ENCODE measurements at regions not wholly inside any gene's neighbourhood (a gene's known extent, or its start where the extent isn't known, plus 50 kb on each side); places are given as distances from the start of the nearest gene placed in this dataset.

DNA sequence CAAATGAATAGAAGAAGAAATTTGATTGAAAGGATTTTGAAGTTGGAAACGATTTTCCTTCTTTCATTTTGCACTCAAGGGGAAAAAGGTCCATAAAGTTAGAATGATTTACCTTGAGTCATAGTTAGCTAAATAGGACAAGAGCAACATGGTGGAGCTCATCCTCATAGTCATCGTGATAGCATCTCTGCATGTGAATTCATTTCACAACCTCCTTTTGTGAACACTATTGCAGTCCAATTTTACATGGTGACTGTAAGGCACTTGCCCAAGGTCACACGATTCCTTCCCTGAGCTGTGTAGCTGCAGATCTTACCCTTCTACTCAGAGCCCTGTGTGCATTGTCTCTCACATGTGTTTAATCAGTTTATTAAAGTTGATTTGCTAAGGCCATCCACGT lies 359.8 kb upstream of the C2CD4B start:
- Histone ChIP-seq H3K4me3 (ENCODE audit: low read depth, low read length) (no peak overlapping the region), H3K27ac (ENCODE audit: low read depth, low read length) (no peak overlapping the region), H3K9me3 (ENCODE audit: control insufficient read depth, insufficient read depth, low read length) (no peaks in the 10 kb centered on the region), H3K36me3 (ENCODE audit: control insufficient read depth, insufficient read depth, low read length) (no peaks in the 10 kb centered on the region), H3K4me1 (ENCODE audit: control insufficient read depth, insufficient read depth, low read length) (peaks cover 3% of the 10 kb centered on the region), H3K27me3 (ENCODE audit: control insufficient read depth, insufficient read depth, low read length) (no peaks in the 10 kb centered on the region)
- no peak for DNase-seq (ENCODE audit: low read depth in 4 of 6, low spot score in 6 of 6)
- 90% methylated on average over 2 of the region's 4 CpGs for WGBS (ENCODE audit: insufficient coverage)

DNA sequence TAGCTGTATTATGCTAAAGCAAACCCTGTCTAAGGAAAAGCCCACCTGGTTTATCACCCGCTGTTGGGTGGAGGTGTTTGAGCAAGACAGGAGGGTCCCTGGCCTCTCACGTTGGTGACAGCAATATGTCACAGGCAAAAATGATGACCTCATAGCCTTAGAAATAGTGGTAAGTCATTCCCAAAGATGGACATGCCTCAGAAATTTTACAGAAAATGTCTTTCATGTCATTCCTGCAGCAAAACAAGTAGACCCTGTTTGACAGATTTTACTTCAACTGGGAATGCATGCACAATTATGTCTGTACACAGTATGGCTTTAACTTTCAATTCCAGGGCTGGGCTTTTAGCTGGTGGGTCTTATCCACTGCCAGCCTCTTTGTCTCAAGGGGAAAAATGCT lies 362.3 kb upstream of the C2CD4B start:
- H3K36me3 ChIP-seq (ENCODE audit: control insufficient read depth, insufficient read depth, low read length), result no peaks in the 10 kb centered on the region
- H3K4me1 ChIP-seq (ENCODE audit: control insufficient read depth, insufficient read depth, low read length), result peaks cover 2% of the 10 kb centered on the region
- no peak for DNase-seq (ENCODE audit: low read depth in 4 of 6, low spot score in 6 of 6)
- no peak overlapping the region for H3K4me3 ChIP-seq (ENCODE audit: low read depth, low read length)
- H3K9me3 ChIP-seq (ENCODE audit: control insufficient read depth, insufficient read depth, low read length), result no peaks in the 10 kb centered on the region
- no peaks in the 10 kb centered on the region for H3K27me3 ChIP-seq (ENCODE audit: control insufficient read depth, insufficient read depth, low read length)
- H3K27ac ChIP-seq (ENCODE audit: low read depth, low read length), result no peak overlapping the region
- 90% methylated on average over 2 of the region's 2 CpGs for WGBS (ENCODE audit: insufficient coverage)

DNA sequence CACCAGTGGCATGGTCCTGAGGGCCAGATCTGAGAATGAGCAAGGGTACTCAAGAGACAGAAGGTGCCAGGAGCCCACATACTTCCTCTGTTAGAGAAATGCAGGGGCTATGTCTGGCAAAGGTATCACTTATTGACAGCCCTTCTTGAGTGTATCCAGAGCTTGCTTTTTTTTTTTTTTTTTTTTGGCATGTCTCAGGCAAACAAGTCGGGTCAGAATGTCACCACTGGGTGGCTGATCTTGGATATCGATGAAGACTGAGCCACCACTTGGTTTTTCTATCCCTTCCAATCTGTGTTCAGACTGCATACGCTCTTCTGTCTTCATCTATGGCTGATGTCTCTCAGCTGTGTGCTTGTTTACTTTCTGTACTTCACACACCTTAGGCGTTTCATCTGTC lies 363.4 kb upstream of the C2CD4B start:
- 90% methylated on average over 3 of the region's 4 CpGs for WGBS (ENCODE audit: insufficient coverage)
- H3K4me1 ChIP-seq (ENCODE audit: control insufficient read depth, insufficient read depth, low read length), result peaks cover 3% of the 10 kb centered on the region
- no peak for DNase-seq (ENCODE audit: low read depth in 4 of 6, low spot score in 6 of 6)
- H3K27ac ChIP-seq (ENCODE audit: low read depth, low read length), result no peak overlapping the region
- no peaks in the 10 kb centered on the region for H3K27me3 ChIP-seq (ENCODE audit: control insufficient read depth, insufficient read depth, low read length)
- no peaks in the 10 kb centered on the region for H3K9me3 ChIP-seq (ENCODE audit: control insufficient read depth, insufficient read depth, low read length)
- H3K36me3 ChIP-seq (ENCODE audit: control insufficient read depth, insufficient read depth, low read length), result no peaks in the 10 kb centered on the region
- H3K4me3 ChIP-seq (ENCODE audit: low read depth, low read length), result no peak overlapping the region

DNA sequence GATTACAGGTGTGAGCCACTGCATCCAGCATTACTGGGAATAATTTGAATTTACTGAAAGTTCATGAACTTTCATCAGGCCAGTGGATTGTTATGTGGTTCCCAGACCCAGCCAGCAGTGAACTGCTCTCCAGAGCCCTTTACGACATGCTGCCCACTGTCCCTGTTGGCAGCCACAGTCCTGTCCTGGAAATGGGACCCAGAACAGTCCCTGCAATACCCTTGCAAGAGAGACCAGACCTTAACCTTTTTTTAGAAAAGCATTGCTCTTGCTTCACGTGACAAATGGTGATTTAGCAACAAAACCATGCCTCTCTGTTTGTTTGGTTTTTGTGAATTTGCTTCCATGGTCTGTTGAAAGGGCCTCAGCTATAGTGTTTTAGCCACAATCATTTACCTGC lies 367.3 kb upstream of the C2CD4B start:
- Histone ChIP-seq H3K27me3 (ENCODE audit: control insufficient read depth, insufficient read depth, low read length) (no peaks in the 10 kb centered on the region), H3K4me3 (ENCODE audit: low read depth, low read length) (no peak overlapping the region), H3K4me1 (ENCODE audit: control insufficient read depth, insufficient read depth, low read length) (peaks cover 8% of the 10 kb centered on the region), H3K36me3 (ENCODE audit: control insufficient read depth, insufficient read depth, low read length) (no peaks in the 10 kb centered on the region), H3K9me3 (ENCODE audit: control insufficient read depth, insufficient read depth, low read length) (no peaks in the 10 kb centered on the region), H3K27ac (ENCODE audit: low read depth, low read length) (no peak overlapping the region)
- WGBS (ENCODE audit: insufficient coverage), result 71% methylated on average over 1 of the region's 2 CpGs
- DNase-seq (ENCODE audit: low read depth in 4 of 6, low spot score in 6 of 6), result no peak

DNA sequence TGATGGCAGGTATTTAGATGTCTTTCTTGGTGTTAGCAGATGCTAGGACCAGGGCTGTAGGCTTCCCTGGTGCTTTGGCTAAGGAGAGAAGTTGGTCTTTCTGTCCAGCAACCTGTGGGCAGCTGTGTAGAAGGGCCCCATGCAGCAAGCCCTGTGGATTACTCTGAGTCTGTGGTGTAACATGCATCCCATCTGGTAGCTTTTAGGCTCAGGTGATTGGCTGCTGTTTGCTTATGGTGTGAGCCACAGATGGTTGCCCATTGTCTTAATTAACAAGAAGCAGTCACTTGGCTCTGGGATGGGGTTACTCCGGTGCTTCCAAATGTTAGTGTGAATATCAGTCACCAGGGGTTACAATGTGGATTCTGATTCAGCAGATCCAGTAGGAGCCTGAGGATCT lies 368.6 kb upstream of the C2CD4B start:
- Histone ChIP-seq H3K36me3 (ENCODE audit: control insufficient read depth, insufficient read depth, low read length) (no peaks in the 10 kb centered on the region), H3K9me3 (ENCODE audit: control insufficient read depth, insufficient read depth, low read length) (no peaks in the 10 kb centered on the region), H3K27ac (ENCODE audit: low read depth, low read length) (no peak overlapping the region), H3K4me3 (ENCODE audit: low read depth, low read length) (no peak overlapping the region), H3K27me3 (ENCODE audit: control insufficient read depth, insufficient read depth, low read length) (no peaks in the 10 kb centered on the region), H3K4me1 (ENCODE audit: control insufficient read depth, insufficient read depth, low read length) (peaks cover 8% of the 10 kb centered on the region)
- DNase-seq (ENCODE audit: low read depth in 4 of 6, low spot score in 6 of 6), result peak in 2 of 6 donors; percentile 54 to 70
- WGBS (ENCODE audit: insufficient coverage), result 17% methylated on average over 1 of the region's 1 CpG

DNA sequence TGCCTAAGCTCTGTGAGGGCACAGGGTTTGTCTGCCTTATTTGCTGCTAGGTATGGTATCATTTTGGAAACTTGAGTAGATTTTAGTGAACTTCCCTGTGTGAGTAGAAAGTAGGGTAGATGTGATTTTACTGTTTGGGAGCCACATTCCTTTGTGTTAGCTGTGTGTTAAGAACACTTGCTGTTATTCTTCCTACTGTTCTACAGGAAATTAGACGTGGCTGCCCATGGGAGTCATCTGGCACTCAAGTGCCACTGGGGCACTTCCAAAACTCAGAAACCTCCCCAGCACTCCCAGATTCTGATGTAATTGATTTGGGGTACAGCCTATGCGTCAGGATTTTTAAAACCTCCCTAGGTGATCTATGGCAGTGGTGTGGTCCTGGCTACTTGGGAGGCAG lies 369.9 kb upstream of the C2CD4B start:
- Histone ChIP-seq H3K4me1 (ENCODE audit: control insufficient read depth, insufficient read depth, low read length) (peaks cover 8% of the 10 kb centered on the region), H3K4me3 (ENCODE audit: low read depth, low read length) (no peak overlapping the region), H3K27me3 (ENCODE audit: control insufficient read depth, insufficient read depth, low read length) (no peaks in the 10 kb centered on the region), H3K27ac (ENCODE audit: low read depth, low read length) (no peak overlapping the region), H3K36me3 (ENCODE audit: control insufficient read depth, insufficient read depth, low read length) (no peaks in the 10 kb centered on the region), H3K9me3 (ENCODE audit: control insufficient read depth, insufficient read depth, low read length) (no peaks in the 10 kb centered on the region)
- WGBS (ENCODE audit: insufficient coverage), result no CpG with 5 or more reads among the region's 2 CpGs
- DNase-seq (ENCODE audit: low read depth in 4 of 6, low spot score in 6 of 6), result no peak

DNA sequence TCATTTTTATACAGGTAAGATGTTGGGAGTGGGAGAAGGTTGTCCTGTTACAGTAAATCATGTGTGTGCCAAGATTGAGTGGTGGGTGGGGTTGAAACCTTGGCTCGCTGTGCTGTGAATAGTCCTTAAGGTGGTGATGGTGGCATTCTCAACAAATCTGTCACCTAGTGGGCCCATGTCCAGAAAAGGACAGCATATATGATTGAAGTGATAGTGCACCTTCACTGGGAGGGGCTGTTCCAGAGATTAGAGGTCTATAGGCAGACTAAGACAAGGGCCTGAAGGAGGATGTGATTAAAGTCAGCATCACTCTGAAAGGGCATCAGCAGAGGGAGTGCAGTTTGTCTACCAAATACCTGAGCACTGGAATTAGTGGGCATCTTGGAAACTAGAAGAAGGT lies 374.2 kb upstream of the C2CD4B start:
- WGBS (ENCODE audit: insufficient coverage), result 94% methylated on average over 1 of the region's 1 CpG
- Histone ChIP-seq H3K4me3 (ENCODE audit: low read depth, low read length) (no peak overlapping the region), H3K36me3 (ENCODE audit: control insufficient read depth, insufficient read depth, low read length) (no peaks in the 10 kb centered on the region), H3K27me3 (ENCODE audit: control insufficient read depth, insufficient read depth, low read length) (no peaks in the 10 kb centered on the region), H3K9me3 (ENCODE audit: control insufficient read depth, insufficient read depth, low read length) (no peaks in the 10 kb centered on the region), H3K27ac (ENCODE audit: low read depth, low read length) (no peak overlapping the region), H3K4me1 (ENCODE audit: control insufficient read depth, insufficient read depth, low read length) (peaks cover 3% of the 10 kb centered on the region)
- DNase-seq (ENCODE audit: low read depth in 4 of 6, low spot score in 6 of 6), result no peak

DNA sequence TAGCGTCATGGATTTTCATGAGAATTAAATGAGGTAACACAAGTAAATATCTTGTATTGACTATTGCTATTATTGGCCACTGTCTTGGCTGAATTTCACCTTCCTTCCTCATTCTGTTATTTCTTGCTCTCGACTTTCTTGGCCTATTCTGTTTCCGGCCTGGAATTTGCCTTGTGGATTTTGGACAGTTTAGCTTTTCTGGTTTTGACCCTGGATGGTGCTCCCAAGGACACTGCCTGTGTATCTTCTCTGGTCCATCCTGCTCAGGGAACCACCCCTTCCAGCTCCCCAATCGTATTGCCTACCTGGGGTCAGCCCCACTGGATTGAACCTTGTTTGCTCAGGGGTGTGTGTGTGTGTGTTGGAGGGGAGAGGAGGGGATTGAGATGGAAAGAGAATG lies 376.2 kb upstream of the C2CD4B start:
- Histone ChIP-seq H3K27ac (ENCODE audit: low read depth, low read length) (no peak overlapping the region), H3K4me3 (ENCODE audit: low read depth, low read length) (no peak overlapping the region), H3K36me3 (ENCODE audit: control insufficient read depth, insufficient read depth, low read length) (no peaks in the 10 kb centered on the region), H3K4me1 (ENCODE audit: control insufficient read depth, insufficient read depth, low read length) (peaks cover 5% of the 10 kb centered on the region), H3K9me3 (ENCODE audit: control insufficient read depth, insufficient read depth, low read length) (no peaks in the 10 kb centered on the region), H3K27me3 (ENCODE audit: control insufficient read depth, insufficient read depth, low read length) (no peaks in the 10 kb centered on the region)
- peak in 1 of 6 donors; percentile 36 for DNase-seq (ENCODE audit: low read depth in 4 of 6, low spot score in 6 of 6)
- 100% methylated on average over 2 of the region's 4 CpGs for WGBS (ENCODE audit: insufficient coverage)

DNA sequence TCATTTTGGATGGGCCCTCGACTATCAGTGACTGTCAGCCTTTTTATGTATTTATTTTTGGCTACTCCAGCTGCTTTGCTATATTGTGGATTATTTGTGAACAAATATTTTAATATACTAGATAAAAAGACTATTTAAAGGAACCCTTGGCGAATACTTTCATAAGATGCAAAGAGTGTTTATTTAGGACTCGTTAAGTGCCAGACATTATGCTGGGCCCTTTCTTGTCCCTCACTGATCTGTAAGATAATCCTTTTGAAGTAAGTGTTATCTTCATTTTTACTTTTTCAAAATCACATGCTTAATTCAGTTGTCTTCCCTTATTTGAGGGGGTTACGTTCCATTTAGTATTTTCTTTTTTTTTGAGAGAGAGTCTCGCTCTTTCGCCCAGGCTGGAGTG lies 376.8 kb upstream of the C2CD4B start:
- no peak overlapping the region for H3K4me3 ChIP-seq (ENCODE audit: low read depth, low read length)
- H3K4me1 ChIP-seq (ENCODE audit: control insufficient read depth, insufficient read depth, low read length), result peaks cover 9% of the 10 kb centered on the region
- H3K27me3 ChIP-seq (ENCODE audit: control insufficient read depth, insufficient read depth, low read length), result no peaks in the 10 kb centered on the region
- no peaks in the 10 kb centered on the region for H3K36me3 ChIP-seq (ENCODE audit: control insufficient read depth, insufficient read depth, low read length)
- no peak for DNase-seq (ENCODE audit: low read depth in 4 of 6, low spot score in 6 of 6)
- no peaks in the 10 kb centered on the region for H3K9me3 ChIP-seq (ENCODE audit: control insufficient read depth, insufficient read depth, low read length)
- no peak overlapping the region for H3K27ac ChIP-seq (ENCODE audit: low read depth, low read length)
- 100% methylated on average over 1 of the region's 6 CpGs for WGBS (ENCODE audit: insufficient coverage)

DNA sequence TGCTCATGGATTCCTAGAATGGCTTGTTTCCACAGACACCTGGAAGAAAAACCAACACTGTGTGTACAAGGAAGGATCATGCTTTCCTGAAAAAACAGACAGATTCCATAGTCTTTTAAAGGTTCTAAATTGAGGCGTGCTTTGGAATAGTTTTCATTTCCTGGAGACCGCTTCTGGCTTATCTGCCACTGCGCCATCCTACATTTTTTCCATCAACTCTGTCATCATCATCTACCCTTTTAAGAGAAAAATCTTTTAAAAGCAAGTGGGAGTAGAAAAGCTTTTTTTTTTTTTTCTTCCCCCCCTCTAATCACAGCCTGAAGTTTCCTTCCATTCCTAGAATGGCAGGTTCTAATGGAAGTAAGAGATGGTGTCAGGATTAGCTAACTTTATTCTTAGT lies 379.4 kb upstream of the C2CD4B start:
- Histone ChIP-seq H3K9me3 (ENCODE audit: control insufficient read depth, insufficient read depth, low read length) (no peaks in the 10 kb centered on the region), H3K36me3 (ENCODE audit: control insufficient read depth, insufficient read depth, low read length) (no peaks in the 10 kb centered on the region), H3K4me3 (ENCODE audit: low read depth, low read length) (no peak overlapping the region), H3K4me1 (ENCODE audit: control insufficient read depth, insufficient read depth, low read length) (peaks cover 9% of the 10 kb centered on the region), H3K27me3 (ENCODE audit: control insufficient read depth, insufficient read depth, low read length) (no peaks in the 10 kb centered on the region), H3K27ac (ENCODE audit: low read depth, low read length) (no peak overlapping the region)
- DNase-seq (ENCODE audit: low read depth in 4 of 6, low spot score in 6 of 6), result no peak
- WGBS (ENCODE audit: insufficient coverage), result no CpG with 5 or more reads among the region's 3 CpGs
